H1 (cell line): ENCODE measurements at regions not wholly inside any gene's neighbourhood (a gene's known extent, or its start where the extent isn't known, plus 50 kb on each side); places are given as distances from the start of the nearest gene placed in this dataset.

ENCODE experiments used
- CTCF ChIA-PET: fragments of 300-600 bp; sonication (Branson Sonifier 250); formaldehyde crosslinking; loops from one replicate; lab custom pipeline; 2021; ENCODE audit not compliant: partially characterized antibody; lab: Charles Lee
- POLR2A ChIA-PET: fragments of 300-600 bp; sonication (Branson Sonifier 250); formaldehyde crosslinking; loops from one replicate; lab custom pipeline; 2021; ENCODE audit warnings: inconsistent platforms; ENCODE audit not compliant: partially characterized antibody; lab: Charles Lee
- DNase-seq, 2 experiments: peaks; one replicate each; pipeline versions ENCODE4 v3.0.0 to v3.0.0-alpha.2; 2010 to 2022; ENCODE audit warnings: low spot score in 2 of 2, low read depth in 1 of 2, mixed read lengths in 1 of 2
- FAIRE-seq: peaks from 2 replicates; lab custom pipeline; 2011; peaks lifted over from hg19 to GRCh38; lab: Jason Lieb, UNC
- H2AFZ ChIP-seq: 2 replicates; pipeline ENCODE4 v1.8.1; 2012; ENCODE audit warnings: low read length, inconsistent platforms
- H2AK5ac ChIP-seq: 2 replicates; pipeline ENCODE4 v1.6.1; 2013; ENCODE audit warnings: low read depth, low read length
- H2BK120ac ChIP-seq: replicated peaks from 2 replicates; pipeline ENCODE3; 2013; ENCODE audit warnings: low read depth, low read length, inconsistent platforms
- H2BK12ac ChIP-seq: 2 replicates; pipeline ENCODE4 v1.6.1; 2013; ENCODE audit warnings: low read depth, low read length
- H2BK15ac ChIP-seq: 2 replicates; pipeline ENCODE4 v1.6.1; 2013; ENCODE audit warnings: low read length
- H2BK20ac ChIP-seq: 2 replicates; pipeline ENCODE4 v1.6.1; 2013; ENCODE audit warnings: low read length
- H2BK5ac ChIP-seq: 2 replicates; pipeline ENCODE4 v1.6.1; 2013; ENCODE audit warnings: low read depth, low read length
- H3K14ac ChIP-seq: 2 replicates; pipeline ENCODE4 v1.6.1; 2013; ENCODE audit warnings: inconsistent platforms; ENCODE audit not compliant: insufficient read length
- H3K18ac ChIP-seq: 2 replicates; pipeline ENCODE4 v1.6.1; 2013; ENCODE audit warnings: low read length; ENCODE audit errors: extremely low read depth
- H3K23ac ChIP-seq: 2 replicates; pipeline ENCODE4 v1.6.1; 2013; ENCODE audit warnings: inconsistent platforms; ENCODE audit not compliant: insufficient read length
- H3K23me2 ChIP-seq: 2 replicates; pipeline ENCODE4 v1.6.1; 2013; ENCODE audit warnings: low read depth, low read length
- H3K27ac ChIP-seq: 2 replicates; pipeline ENCODE4 v1.6.1; 2011; ENCODE audit warnings: low read depth, low read length, inconsistent platforms
- H3K27me3 ChIP-seq, 4 experiments: replicated peaks in 1 of 4; 1 replicate in 1 of 4; 2 replicates in 3 of 4; pipeline versions ENCODE4 v1.6.1 to v1.8.1; 2011 to 2013; ENCODE audit warnings: low read length in 3 of 4, mild to moderate bottlenecking in 3 of 4, inconsistent platforms in 2 of 4, mixed read lengths in 2 of 4, moderate library complexity in 1 of 4; ENCODE audit not compliant: control insufficient read depth in 3 of 4, insufficient read depth in 3 of 4; ENCODE audit errors: extremely low read depth in 1 of 4
- H3K36me3 ChIP-seq, 4 experiments: 2 replicates each; pipeline versions ENCODE4 v1.6.1 to v1.8.1; 2011 to 2013; ENCODE audit warnings: mild to moderate bottlenecking in 4 of 4, low read length in 3 of 4, moderate library complexity in 2 of 4, control low read depth in 1 of 4, inconsistent platforms in 1 of 4; ENCODE audit not compliant: insufficient read depth in 4 of 4, control insufficient read depth in 2 of 4
- H3K4ac ChIP-seq: replicated peaks from 2 replicates; pipeline ENCODE3; 2013; ENCODE audit warnings: low read length, low read depth, mixed read lengths, inconsistent platforms; ENCODE audit not compliant: insufficient read length
- H3K4me1 ChIP-seq, 4 experiments: replicated peaks in 1 of 4; 1 replicate in 1 of 4; 2 replicates in 3 of 4; pipeline versions ENCODE4 v1.6.1 to v1.8.1; 2011 to 2013; ENCODE audit warnings: low read length in 3 of 4, inconsistent platforms in 2 of 4, mixed read lengths in 1 of 4; ENCODE audit not compliant: insufficient read depth in 4 of 4, control insufficient read depth in 3 of 4
- H3K4me2 ChIP-seq, 2 experiments: 2 replicates each; pipeline versions ENCODE4 v1.6.1 to v1.8.1; 2011 to 2013; ENCODE audit warnings: low read depth in 2 of 2, low read length in 2 of 2, control low read depth in 1 of 2, inconsistent platforms in 1 of 2, mild to moderate bottlenecking in 1 of 2; ENCODE audit not compliant: insufficient read depth in 1 of 2
- H3K4me3 ChIP-seq, 4 experiments: fragments of 200-600, 300-600 bp in 1 of 4; sonication (generic), shearing (Covaris generic), sonication (Bioruptor Twin) in 1 of 4; 2 replicates each; pipeline versions ENCODE4 v1.5.1 to v1.8.1; 2011 to 2016; ENCODE audit warnings: low read length in 4 of 4, low read depth in 3 of 4, control low read depth in 2 of 4, inconsistent platforms in 2 of 4, mild to moderate bottlenecking in 2 of 4, mixed read lengths in 1 of 4, moderate library complexity in 1 of 4; ENCODE audit not compliant: insufficient read depth in 2 of 4; ENCODE audit errors: extremely low read depth in 1 of 4
- H3K56ac ChIP-seq: replicated peaks from 2 replicates; pipeline ENCODE3; 2013; ENCODE audit warnings: low read depth, mild to moderate bottlenecking, mixed read lengths, low read length, inconsistent platforms; ENCODE audit not compliant: insufficient read length
- H3K79me1 ChIP-seq: 2 replicates; pipeline ENCODE4 v1.6.1; 2013; ENCODE audit warnings: low read depth, low read length, control low read depth
- H3K79me2 ChIP-seq, 2 experiments: 2 replicates each; pipeline versions ENCODE4 v1.6.1 to v1.8.1; 2012 to 2013; ENCODE audit warnings: low read length in 2 of 2, mild to moderate bottlenecking in 2 of 2, inconsistent platforms in 1 of 2; ENCODE audit not compliant: insufficient read depth in 2 of 2, control insufficient read depth in 1 of 2
- H3K9ac ChIP-seq, 4 experiments: replicated peaks in 1 of 4; 1 replicate in 1 of 4; 2 replicates in 3 of 4; pipeline versions ENCODE4 v1.6.1 to v1.8.1; 2011 to 2013; ENCODE audit warnings: low read depth in 3 of 4, low read length in 3 of 4, control low read depth in 2 of 4, mild to moderate bottlenecking in 2 of 4, moderate library complexity in 2 of 4, inconsistent platforms in 1 of 4; ENCODE audit errors: extremely low read depth in 1 of 4
- H3K9me3 ChIP-seq, 2 experiments: 2 replicates each; pipeline versions ENCODE4 v1.6.1 to v1.8.1; 2012 to 2013; ENCODE audit warnings: mild to moderate bottlenecking in 2 of 2, moderate library complexity in 2 of 2, control low read depth in 1 of 2, inconsistent platforms in 1 of 2, low read depth in 1 of 2, low read length in 1 of 2, mixed read lengths in 1 of 2; ENCODE audit not compliant: insufficient read depth in 2 of 2
- H4K20me1 ChIP-seq, 2 experiments: replicated peaks in 1 of 2; 2 replicates each; pipeline versions ENCODE3 to v1.8.1; 2011 to 2013; ENCODE audit warnings: inconsistent platforms in 2 of 2, low read length in 2 of 2, mild to moderate bottlenecking in 1 of 2; ENCODE audit not compliant: insufficient read depth in 2 of 2, control insufficient read depth in 1 of 2
- H4K5ac ChIP-seq: 2 replicates; pipeline ENCODE4 v1.6.1; 2013; ENCODE audit warnings: low read length, low read depth, mixed read lengths, inconsistent platforms; ENCODE audit not compliant: insufficient read length
- H4K8ac ChIP-seq: 2 replicates; pipeline ENCODE4 v1.8.0; 2013; ENCODE audit warnings: mild to moderate bottlenecking, moderate library complexity, low read length, inconsistent platforms; ENCODE audit not compliant: insufficient read depth; ENCODE audit errors: extremely low read depth
- H4K91ac ChIP-seq: replicated peaks from 2 replicates; pipeline ENCODE3; 2013; ENCODE audit warnings: low read length, mixed read lengths, inconsistent platforms; ENCODE audit not compliant: insufficient read length
- BRCA1 ChIP-seq: IDR thresholded peaks from 2 replicates; pipeline ENCODE4 v1.6.1; 2012; ENCODE audit warnings: low read depth, low read length, improper control_type of control experiment
- CTBP2 ChIP-seq: IDR thresholded peaks from 2 replicates; pipeline ENCODE4 v1.7.0; 2011; ENCODE audit warnings: borderline replicate concordance, mild to moderate bottlenecking, moderate library complexity, mixed read lengths, low read length; ENCODE audit not compliant: insufficient read depth, insufficient read length
- EP300 ChIP-seq, 2 experiments: IDR thresholded peaks; 1 replicate in 1 of 2; 2 replicates in 1 of 2; pipeline ENCODE4 v1.6.1; 2011 to 2012; ENCODE audit warnings: low read depth in 2 of 2, low read length in 2 of 2, mild to moderate bottlenecking in 2 of 2, borderline replicate concordance in 1 of 2, inconsistent platforms in 1 of 2, moderate library complexity in 1 of 2
- EZH2 ChIP-seq: fragments of 200-600 bp; sonication (generic); IDR thresholded peaks from 2 replicates; pipeline ENCODE4 v1.7.1; 2012; ENCODE audit warnings: low read depth, mild to moderate bottlenecking, moderate library complexity, low read length, inconsistent platforms; ENCODE audit not compliant: severe bottlenecking
- GTF2F1 ChIP-seq: IDR thresholded peaks from 2 replicates; pipeline ENCODE4 v1.6.1; 2012; ENCODE audit warnings: low read depth, low read length, improper control_type of control experiment, borderline replicate concordance
- KDM1A ChIP-seq: fragments of 200-600, 300-600 bp; sonication (generic); IDR thresholded peaks from 2 replicates; pipeline ENCODE4 v1.7.1; 2016; ENCODE audit warnings: mild to moderate bottlenecking, low read length, borderline replicate concordance
- NRF1 ChIP-seq: IDR thresholded peaks from 2 replicates; pipeline ENCODE4 v1.6.1; 2011; ENCODE audit warnings: mild to moderate bottlenecking, low read depth, low read length, improper control_type of control experiment
- SIX5 ChIP-seq: IDR thresholded peaks from 2 replicates; pipeline ENCODE4 v1.6.1; 2011; ENCODE audit warnings: mild to moderate bottlenecking, low read depth, low read length
- SUZ12 ChIP-seq: fragments of 200-600 bp; sonication (generic); IDR thresholded peaks from 2 replicates; pipeline ENCODE4 v1.6.1; 2012; ENCODE audit warnings: mild to moderate bottlenecking, inconsistent platforms, low read length, moderate library complexity, mixed read lengths
- TEAD4 ChIP-seq: IDR thresholded peaks from 2 replicates; pipeline ENCODE4 v1.6.1; 2012; ENCODE audit warnings: low read depth, low read length, inconsistent platforms, mixed read lengths
- WGBS, 2 experiments: shearing (Covaris generic) in 1 of 2; methylation state at CpG; one replicate each; pipeline versions ENCODE4 v1.1.6 to v1.1.7; 2013 to 2015; ENCODE audit warnings: low lambda C conversion rate in 2 of 2, mixed read lengths in 2 of 2, inconsistent platforms in 1 of 2, low coverage in 1 of 2, missing lambda C conversion rate in 1 of 2; ENCODE audit not compliant: insufficient replicate concordance in 2 of 2, insufficient coverage in 1 of 2, insufficient read length in 1 of 2; ENCODE audit errors: extremely low coverage in 1 of 2, missing lambda C conversion rate in 1 of 2; 5-methylcytosine and 5-hydroxymethylcytosine counted together
- TF ChIP-seq, protein P1 (sequence below): IDR thresholded peaks from 2 replicates; pipeline ENCODE4 v1.6.1; 2011; ENCODE audit warnings: low read length, improper control_type of control experiment

DNA sequence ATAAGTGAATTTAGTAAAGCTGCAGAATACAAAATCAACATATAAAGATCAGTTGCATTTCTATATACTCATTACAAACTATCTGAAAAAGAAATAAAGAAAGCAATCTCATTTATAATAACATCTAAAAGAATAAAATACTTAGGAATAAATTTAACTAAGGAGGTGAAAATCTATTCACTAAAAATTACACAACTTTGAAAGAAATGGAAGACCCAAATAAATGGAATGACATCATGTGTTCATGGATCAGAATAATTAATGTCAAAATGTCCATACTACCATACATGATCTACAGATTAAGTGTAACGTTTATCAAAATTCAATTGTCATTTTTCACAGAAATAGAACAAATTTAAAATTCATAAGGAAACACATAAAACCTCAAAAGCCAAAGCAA is 194.9 kb downstream of the TINAG start:
- DNase-seq (no peak), FAIRE-seq (no peak)
- ChIA-PET CTCF (no interaction called here), POLR2A (no interaction called here)
- H2AK5ac ChIP-seq: no peak overlapping the region
- no peak overlapping the region for H2BK120ac ChIP-seq
- H3K23me2 ChIP-seq: no peaks in the 10 kb centered on the region
- no peak overlapping the region for H3K4me3 ChIP-seq
- no peak overlapping the region for H3K18ac ChIP-seq
- no peak overlapping the region for H2AFZ ChIP-seq
- no peak overlapping the region for H3K56ac ChIP-seq
- no peak overlapping the region for H3K27ac ChIP-seq
- H3K36me3 ChIP-seq: no peaks in the 10 kb centered on the region
- H3K4me2 ChIP-seq: no peak overlapping the region
- H3K23ac ChIP-seq: no peak overlapping the region
- 95% methylated on average over 1 of the region's 1 CpG; no CpG with 5 or more reads in 1 of the 2 experiments for WGBS, 2 experiments
- no peak overlapping the region for H3K4ac ChIP-seq
- peaks cover 0 to 7% of the 10 kb centered on the region in 2 experiments; a peak in 2 of 4 replicates for H3K9me3 ChIP-seq
- H3K14ac ChIP-seq: no peak overlapping the region
- H4K5ac ChIP-seq: no peak overlapping the region
- no peak overlapping the region for H4K91ac ChIP-seq
- H3K79me2 ChIP-seq: no peaks in the 10 kb centered on the region
- no peaks in the 10 kb centered on the region for H3K4me1 ChIP-seq
- no peak overlapping the region for H2BK20ac ChIP-seq
- no peaks in the 10 kb centered on the region for H4K20me1 ChIP-seq
- H2BK5ac ChIP-seq: no peak overlapping the region
- H4K8ac ChIP-seq: no peak overlapping the region
- TF ChIP-seq NRF1: no peak
- no peak for TF ChIP-seq TEAD4
- TF ChIP-seq GTF2F1: no peak
- TF ChIP-seq CTBP2: no peak
- no peak for TF ChIP-seq SUZ12
- TF ChIP-seq SIX5: no peak
- no peak for TF ChIP-seq EP300 (IDR thresholded peaks at IDR 0.05; ENCODE audit: borderline replicate concordance in 1 of 2, low read depth in 2 of 2, low read length in 2 of 2)
- TF ChIP-seq EZH2: no peak
- TF ChIP-seq, protein P1, sequence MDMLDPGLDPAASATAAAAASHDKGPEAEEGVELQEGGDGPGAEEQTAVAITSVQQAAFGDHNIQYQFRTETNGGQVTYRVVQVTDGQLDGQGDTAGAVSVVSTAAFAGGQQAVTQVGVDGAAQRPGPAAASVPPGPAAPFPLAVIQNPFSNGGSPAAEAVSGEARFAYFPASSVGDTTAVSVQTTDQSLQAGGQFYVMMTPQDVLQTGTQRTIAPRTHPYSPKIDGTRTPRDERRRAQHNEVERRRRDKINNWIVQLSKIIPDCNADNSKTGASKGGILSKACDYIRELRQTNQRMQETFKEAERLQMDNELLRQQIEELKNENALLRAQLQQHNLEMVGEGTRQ: no peak
- no peak for TF ChIP-seq KDM1A
- TF ChIP-seq BRCA1: no peak
- no peak overlapping the region for H3K9ac ChIP-seq
- no peaks in the 10 kb centered on the region for H3K27me3 ChIP-seq
- no peaks in the 10 kb centered on the region for H3K79me1 ChIP-seq
- H2BK15ac ChIP-seq: no peak overlapping the region
- H2BK12ac ChIP-seq: no peak overlapping the region
